BE2C (cell line): ENCODE measurements at regions not wholly inside any gene's neighbourhood (a gene's known extent, or its start where the extent isn't known, plus 50 kb on each side); places are given as distances from the start of the nearest gene placed in this dataset.

ENCODE experiments used
- DNase-seq: peaks from one replicate; pipeline ENCODE4 v3.0.0-alpha.2; 2020
- H3K27me3 ChIP-seq: fragments of 250-450 bp; sonication (Bioruptor Pico); 2 replicates; pipeline ENCODE4 v1.5.1; 2020; ENCODE audit warnings: mild to moderate bottlenecking
- H3K36me3 ChIP-seq: fragments of 250-450 bp; sonication (Bioruptor Pico); 2 replicates; pipeline ENCODE4 v1.5.1; 2020; ENCODE audit warnings: mild to moderate bottlenecking
- H3K4me1 ChIP-seq: fragments of 250-450 bp; sonication (Bioruptor Pico); 2 replicates; pipeline ENCODE4 v1.5.1; 2020
- H3K4me3 ChIP-seq: 2 replicates; pipeline ENCODE4 v1.5.1; 2011; ENCODE audit warnings: low read depth, low read length
- H3K9me3 ChIP-seq: fragments of 250-450 bp; sonication (Bioruptor Pico); 2 replicates; pipeline ENCODE4 v1.5.1; 2020
- CTCF ChIP-seq: IDR thresholded peaks from 2 replicates; pipeline ENCODE4 v1.5.1; 2012; ENCODE audit warnings: mild to moderate bottlenecking, low read depth, low read length

DNA sequence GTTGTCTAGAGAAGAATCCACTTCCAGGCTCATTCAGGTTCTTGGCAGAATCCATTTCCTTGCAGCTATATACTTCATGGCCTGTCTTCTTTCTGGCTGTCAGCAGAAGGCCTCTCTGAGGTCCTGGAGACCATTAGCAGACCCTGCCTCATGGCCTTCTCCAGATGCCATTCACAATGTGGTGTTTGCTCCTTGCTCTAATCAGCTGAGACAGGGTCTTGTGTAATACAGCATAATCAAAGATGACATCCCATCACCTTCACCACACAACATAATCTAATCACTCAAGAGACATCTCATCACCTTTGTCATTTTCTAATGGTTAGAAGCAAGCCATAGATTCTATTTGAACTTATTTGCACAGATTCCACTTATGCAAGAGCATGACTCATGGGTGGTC lies 403.9 kb upstream of the LRRC7 start:
- no peak for TF ChIP-seq CTCF
- no peaks in the 10 kb centered on the region for H3K9me3 ChIP-seq
- no peaks in the 10 kb centered on the region for H3K27me3 ChIP-seq
- no peaks in the 10 kb centered on the region for H3K4me1 ChIP-seq
- H3K36me3 ChIP-seq, result no peaks in the 10 kb centered on the region
- H3K4me3 ChIP-seq, result no peak overlapping the region
- DNase-seq, result no peak

GRCh38 chr1:69167876-69168275 lies 399.8 kb upstream of the LRRC7 start:
- Histone ChIP-seq H3K9me3 (no peaks in the 10 kb centered on the region), H3K36me3 (no peaks in the 10 kb centered on the region), H3K4me1 (no peaks in the 10 kb centered on the region), H3K4me3 (no peak overlapping the region), H3K27me3 (no peaks in the 10 kb centered on the region)
- no peak for DNase-seq
- no peak for TF ChIP-seq CTCF

DNA sequence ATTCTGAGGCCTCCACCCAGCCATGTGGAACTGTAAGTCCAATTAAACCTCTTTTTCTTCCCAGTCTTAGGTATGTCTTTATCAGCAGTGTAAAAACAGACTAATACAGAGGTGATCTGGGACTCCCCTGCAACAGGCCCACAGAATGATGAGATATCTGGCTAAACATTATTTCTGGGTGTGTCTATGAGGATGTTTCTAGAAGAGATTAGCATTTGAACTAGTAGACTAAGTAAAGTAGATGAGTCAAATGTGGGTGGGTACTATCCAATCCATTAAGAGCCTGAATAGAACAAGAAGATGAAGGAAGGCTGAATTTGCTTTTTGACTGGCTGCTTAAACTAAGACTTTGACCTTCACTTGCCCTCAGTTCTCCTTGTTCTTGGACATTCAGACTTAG lies 396.5 kb upstream of the LRRC7 start:
- Histone ChIP-seq H3K4me3 (no peak overlapping the region), H3K4me1 (no peaks in the 10 kb centered on the region), H3K9me3 (no peaks in the 10 kb centered on the region), H3K27me3 (no peaks in the 10 kb centered on the region), H3K36me3 (no peaks in the 10 kb centered on the region)
- no peak for TF ChIP-seq CTCF
- no peak for DNase-seq

DNA sequence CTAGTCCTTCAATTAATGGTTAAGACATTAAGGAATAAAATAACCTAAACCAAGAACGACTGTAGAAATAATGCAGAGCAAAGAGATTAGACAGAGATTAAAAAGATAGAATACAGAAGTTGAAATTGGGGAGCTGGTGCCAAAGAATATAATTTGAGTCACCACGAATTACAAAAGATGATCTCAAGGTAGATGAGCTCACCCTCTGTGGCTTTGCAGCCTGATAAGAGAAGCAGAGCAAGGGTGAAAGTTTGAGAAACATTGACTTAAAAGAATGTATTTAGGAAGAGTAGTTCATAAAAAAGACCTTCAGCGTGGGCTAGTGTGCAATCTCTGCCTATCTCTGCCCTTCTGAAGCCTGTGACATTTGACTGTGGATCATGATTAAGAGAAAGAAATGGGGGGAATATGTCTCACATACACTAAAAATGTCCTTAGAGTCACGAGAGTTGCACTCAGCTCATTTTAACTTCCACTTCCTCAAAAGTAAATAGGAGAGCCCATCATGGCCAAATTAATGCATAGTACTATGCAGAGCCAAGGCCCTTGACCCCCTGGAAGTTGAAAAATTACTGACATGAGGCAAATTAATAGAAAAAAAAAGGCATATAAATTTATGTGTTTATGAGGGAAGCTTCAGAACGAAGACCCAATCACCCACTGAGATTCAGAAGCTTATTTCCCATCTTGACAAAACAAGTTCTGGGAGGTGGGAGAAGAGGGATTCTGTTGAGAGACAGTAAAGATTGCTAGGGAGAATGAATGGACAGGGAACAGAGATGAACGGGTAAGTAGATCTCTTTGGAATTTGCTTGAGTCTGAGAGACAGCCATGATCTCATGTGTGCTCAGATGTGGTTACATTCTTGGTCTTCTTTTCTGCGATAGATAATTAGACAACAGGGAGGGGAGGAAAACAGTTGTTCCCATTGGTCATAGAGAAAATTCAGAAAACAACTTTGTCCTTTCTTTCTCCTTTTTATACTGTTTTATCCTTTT lies 395.4 kb upstream of the LRRC7 start:
- Histone ChIP-seq H3K36me3 (no peaks in the 10 kb centered on the region), H3K27me3 (no peaks in the 10 kb centered on the region), H3K4me3 (no peak overlapping the region), H3K4me1 (no peaks in the 10 kb centered on the region), H3K9me3 (no peaks in the 10 kb centered on the region)
- no peak for TF ChIP-seq CTCF
- no peak for DNase-seq

GRCh38 chr1:69175053-69175452 lies 392.7 kb upstream of the LRRC7 start:
- no peak for TF ChIP-seq CTCF
- no peak for DNase-seq
- Histone ChIP-seq H3K4me3 (no peak overlapping the region), H3K4me1 (no peaks in the 10 kb centered on the region), H3K36me3 (no peaks in the 10 kb centered on the region), H3K27me3 (no peaks in the 10 kb centered on the region), H3K9me3 (no peaks in the 10 kb centered on the region)

DNA sequence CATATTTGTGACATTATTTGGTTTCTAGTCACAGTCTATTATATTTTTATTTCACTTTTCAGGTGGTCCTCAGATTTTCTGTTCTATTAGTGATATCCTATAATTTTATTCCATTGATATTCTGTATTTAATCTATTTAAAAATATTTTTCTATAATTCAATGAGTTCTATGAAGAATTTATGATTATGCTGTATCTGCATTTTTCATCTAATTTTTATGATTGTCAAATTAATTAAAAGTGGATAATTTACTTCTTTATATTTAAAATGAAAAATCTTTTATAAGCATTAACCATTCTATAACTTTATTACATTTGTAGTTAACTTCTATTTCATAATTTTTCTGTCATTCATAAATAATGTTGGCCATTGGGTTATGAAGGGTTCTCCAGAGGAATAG lies 387.4 kb upstream of the LRRC7 start:
- no peaks in the 10 kb centered on the region for H3K27me3 ChIP-seq
- no peak for TF ChIP-seq CTCF
- DNase-seq, result no peak
- H3K4me1 ChIP-seq, result no peaks in the 10 kb centered on the region
- H3K9me3 ChIP-seq, result no peaks in the 10 kb centered on the region
- H3K4me3 ChIP-seq, result no peak overlapping the region
- H3K36me3 ChIP-seq, result no peaks in the 10 kb centered on the region
